Coronary artery (tissue), 2 donors: ENCODE measurements at regions not wholly inside any gene's neighbourhood (a gene's known extent, or its start where the extent isn't known, plus 50 kb on each side); places are given as distances from the start of the nearest gene placed in this dataset.
"Not testable (repeated sequence)": the region's sequence is repeated elsewhere in the genome, so short reads cannot be mapped to it uniquely, and the experiment has no call there.

Experiments
- DNase-seq: peaks from one replicate; pipeline ENCODE4 v3.0.0-alpha.2; 2017; ENCODE audit warnings: low spot score
- H3K27ac ChIP-seq, 2 donors: fragments of 200-600 bp; sonication (generic); one replicate each; pipeline ENCODE4 v1.5.1; 2016 to 2019
- H3K4me3 ChIP-seq: fragments of 200-600 bp; sonication (generic); 2 replicates; pipeline ENCODE4 v1.5.1; 2016; ENCODE audit warnings: mild to moderate bottlenecking, moderate library complexity
- TF ChIP-seq, protein P1 (sequence below): fragments of 200-600 bp; sonication (generic); IDR thresholded peaks from one replicate; pipeline ENCODE4 v1.5.1; 2019; ENCODE audit warnings: antibody characterized with exemption

- Histone ChIP-seq H3K4me3 (no peak overlapping the region), H3K27ac (no peak overlapping the region)
- TF ChIP-seq, protein P1, sequence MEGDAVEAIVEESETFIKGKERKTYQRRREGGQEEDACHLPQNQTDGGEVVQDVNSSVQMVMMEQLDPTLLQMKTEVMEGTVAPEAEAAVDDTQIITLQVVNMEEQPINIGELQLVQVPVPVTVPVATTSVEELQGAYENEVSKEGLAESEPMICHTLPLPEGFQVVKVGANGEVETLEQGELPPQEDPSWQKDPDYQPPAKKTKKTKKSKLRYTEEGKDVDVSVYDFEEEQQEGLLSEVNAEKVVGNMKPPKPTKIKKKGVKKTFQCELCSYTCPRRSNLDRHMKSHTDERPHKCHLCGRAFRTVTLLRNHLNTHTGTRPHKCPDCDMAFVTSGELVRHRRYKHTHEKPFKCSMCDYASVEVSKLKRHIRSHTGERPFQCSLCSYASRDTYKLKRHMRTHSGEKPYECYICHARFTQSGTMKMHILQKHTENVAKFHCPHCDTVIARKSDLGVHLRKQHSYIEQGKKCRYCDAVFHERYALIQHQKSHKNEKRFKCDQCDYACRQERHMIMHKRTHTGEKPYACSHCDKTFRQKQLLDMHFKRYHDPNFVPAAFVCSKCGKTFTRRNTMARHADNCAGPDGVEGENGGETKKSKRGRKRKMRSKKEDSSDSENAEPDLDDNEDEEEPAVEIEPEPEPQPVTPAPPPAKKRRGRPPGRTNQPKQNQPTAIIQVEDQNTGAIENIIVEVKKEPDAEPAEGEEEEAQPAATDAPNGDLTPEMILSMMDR: no peak
- no peak for DNase-seq
Measured at GRCh38 chr12:84397263-84397662, 515.3 kb downstream of the SLC6A15 start.

DNA sequence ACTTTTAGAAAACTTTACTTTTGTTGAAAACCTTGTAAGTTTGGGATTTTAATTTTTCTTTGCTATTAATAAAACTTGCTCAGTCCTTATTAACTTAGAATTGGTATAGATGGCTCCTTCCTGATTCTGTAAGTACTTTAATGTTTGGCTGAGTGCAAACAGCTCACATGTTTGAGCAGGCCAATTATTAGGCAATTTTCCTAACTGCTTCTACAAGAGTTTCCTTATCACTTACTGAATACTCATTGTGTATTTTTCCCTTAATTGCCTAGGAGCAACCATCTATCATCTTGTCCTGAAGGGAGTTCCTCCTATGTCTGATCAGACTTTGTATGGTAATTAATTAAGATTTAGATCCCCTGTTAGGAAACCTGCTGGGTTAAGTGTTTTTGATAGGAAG, 521.4 kb downstream of the SLC6A15 start:
- not testable (repeated sequence) for DNase-seq, H3K27ac ChIP-seq

GRCh38 chr12:84384384-84384783, 528.2 kb downstream of the SLC6A15 start:
- Histone ChIP-seq H3K27ac (no peak overlapping the region), H3K4me3 (no peak overlapping the region)
- no peak for DNase-seq
- TF ChIP-seq, protein P1: no peak

More for the DNA sequence above, 521.4 kb downstream of the SLC6A15 start:
- not testable (repeated sequence) for H3K4me3 ChIP-seq

DNA sequence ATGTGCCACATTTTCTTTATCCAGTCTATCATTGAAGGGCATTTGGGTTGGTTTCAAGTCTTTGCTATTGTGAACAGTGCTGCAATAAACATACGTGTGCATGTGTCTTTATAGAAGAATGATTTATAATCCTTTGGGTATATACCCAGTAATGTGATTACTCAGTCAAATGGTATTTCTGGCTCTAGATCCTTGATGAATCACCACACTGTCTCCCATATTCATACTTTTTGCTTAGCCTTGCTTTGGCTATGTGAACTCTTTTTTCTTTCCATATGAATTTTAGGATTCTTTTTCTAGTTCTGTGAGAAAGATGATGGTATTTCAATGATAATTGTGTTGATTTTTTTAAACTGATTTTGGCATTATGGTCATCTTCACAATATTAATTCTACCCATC, 530.1 kb downstream of the SLC6A15 start:
- not testable (repeated sequence) for H3K4me3 ChIP-seq, H3K27ac ChIP-seq, DNase-seq

DNA sequence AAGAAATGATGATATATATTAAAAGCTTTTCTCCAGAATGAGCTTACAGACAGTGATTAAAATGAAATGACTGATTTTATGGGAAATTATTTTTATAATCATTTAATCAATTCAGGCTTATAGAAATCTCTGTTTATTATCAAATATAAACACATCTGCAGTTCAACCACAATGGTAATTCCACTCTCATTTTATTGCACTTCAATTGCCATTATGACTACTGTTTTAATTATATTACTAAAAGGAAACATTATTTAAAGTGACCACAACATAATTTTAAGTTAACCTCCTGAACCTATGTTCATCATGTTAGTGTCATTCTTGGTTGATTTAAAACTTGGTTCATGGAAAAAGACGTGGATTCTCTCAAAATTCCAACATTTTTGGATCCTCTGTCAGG, 536.3 kb downstream of the SLC6A15 start:
- Histone ChIP-seq H3K4me3 (no peak overlapping the region), H3K27ac (no peak overlapping the region)
- TF ChIP-seq, protein P1: no peak
- DNase-seq: no peak

DNA sequence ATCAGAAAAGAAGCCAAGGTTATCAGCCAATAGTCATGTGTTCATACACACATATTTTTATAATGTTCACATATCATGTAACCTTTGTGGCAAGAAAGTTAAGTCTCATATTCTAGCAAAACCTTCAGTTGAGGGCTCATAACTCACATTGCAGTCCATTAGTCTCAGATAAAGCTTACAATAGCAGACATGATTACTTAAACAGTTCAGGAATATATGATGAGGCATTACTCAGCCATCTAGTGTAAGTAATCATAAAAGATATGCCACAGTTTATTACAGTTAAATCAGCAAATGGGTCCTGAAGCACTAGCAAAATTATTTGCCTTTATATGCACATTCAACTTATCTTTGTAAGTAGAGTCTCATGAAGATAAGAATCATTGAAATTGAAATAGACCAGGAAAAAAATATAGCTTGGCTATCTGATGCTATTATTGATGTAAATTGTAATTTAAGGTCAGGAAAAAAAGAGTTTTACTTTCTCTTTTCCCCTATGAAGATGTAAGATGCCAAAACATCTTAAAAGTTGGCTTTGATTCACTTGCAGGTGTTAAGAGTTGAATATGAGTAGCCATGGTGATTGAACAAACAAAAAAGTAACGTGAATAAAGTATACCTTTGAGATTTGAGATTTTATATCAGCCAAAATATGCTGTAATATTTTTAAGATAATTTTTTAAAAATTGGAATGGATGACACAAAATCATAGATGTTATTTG, 537.0 kb downstream of the SLC6A15 start:
- no peak overlapping the region for H3K4me3 ChIP-seq
- H3K27ac ChIP-seq: no peak overlapping the region
- TF ChIP-seq, protein P1: no peak
- no peak for DNase-seq

DNA sequence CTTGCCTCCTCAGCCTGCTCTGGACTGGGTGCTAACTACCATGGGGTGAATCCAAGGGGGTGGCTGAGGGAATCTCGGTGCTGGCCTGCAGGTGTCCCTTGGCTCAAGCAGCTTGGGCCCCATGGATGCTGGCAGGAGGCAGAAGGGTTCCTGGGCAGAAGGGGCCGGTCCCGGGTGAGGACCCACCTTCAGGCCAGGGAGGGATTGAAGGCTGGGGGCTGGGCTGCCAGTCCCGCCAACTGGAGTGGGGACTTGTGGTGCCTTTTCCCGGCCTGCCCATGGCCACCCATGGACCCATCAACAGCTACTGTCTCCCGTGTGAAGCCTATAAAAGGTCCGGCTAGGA, 550.1 kb downstream of the SLC6A15 start:
- TF ChIP-seq, protein P1: no peak
- H3K27ac ChIP-seq: no peak overlapping the region
- no peak overlapping the region for H3K4me3 ChIP-seq
- no peak for DNase-seq

DNA sequence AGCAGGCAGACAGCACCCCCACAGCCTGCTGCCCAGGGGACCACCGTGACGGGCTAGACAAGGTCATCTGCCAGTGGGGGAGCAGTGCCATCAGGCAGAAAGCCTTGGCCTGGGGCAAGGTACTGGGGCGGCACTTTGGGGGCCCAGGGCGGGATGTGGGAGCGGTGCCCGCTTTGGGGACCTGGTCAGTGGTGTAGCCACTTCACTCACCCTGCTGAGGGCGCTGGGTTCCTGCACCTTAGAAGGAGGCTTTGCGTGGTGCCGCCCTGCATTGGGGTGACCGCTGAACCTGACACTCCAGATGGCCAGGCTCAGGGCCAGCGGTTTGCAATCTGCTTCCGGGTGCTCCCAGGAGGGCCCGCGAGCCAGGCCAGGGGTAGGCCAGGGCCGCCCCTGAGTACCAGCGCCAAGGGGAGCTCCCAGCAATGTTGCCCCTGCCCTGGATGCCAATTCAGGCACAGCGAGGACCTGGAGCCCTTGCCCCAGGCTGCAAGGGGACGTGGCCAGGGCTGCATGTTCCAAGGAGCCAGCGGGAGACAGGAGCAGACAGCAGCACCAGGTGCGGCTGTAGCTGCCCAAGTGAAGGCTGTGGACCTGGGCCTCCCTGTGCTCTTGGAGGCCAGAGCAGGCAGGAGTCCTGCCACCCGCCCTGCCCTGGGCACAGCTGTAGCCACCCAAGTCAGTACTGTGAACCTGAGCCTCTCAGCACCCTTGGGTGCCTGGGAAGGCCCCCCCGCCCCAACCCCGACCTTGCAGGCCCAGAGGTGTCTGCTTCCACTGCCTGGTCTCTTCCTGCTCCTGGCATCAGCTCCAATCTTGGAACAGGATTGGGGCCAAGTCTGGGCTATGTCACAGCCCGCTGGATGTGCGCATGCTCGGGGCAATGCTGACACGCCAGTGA, 550.7 kb downstream of the SLC6A15 start:
- DNase-seq: no peak

More for the DNA sequence above, 550.7 kb downstream of the SLC6A15 start:
- Histone ChIP-seq H3K4me3 (no peak overlapping the region), H3K27ac (no peak overlapping the region)
- TF ChIP-seq, protein P1: no peak
